Esophagus squamous epithelium (tissue), 4 donors: ENCODE measurements at regions not wholly inside any gene's neighbourhood (a gene's known extent, or its start where the extent isn't known, plus 50 kb on each side); places are given as distances from the start of the nearest gene placed in this dataset.

Experiments used
- POLR2A ChIP-seq, 4 donors: fragments of 450-650 bp; IDR thresholded peaks; one replicate each; pipeline ENCODE4 v1.6.1; 2017; ENCODE audit warnings: antibody characterized with exemption in 4 of 4, mild to moderate bottlenecking in 4 of 4, moderate library complexity in 3 of 4
- TF ChIP-seq, protein P1 (sequence below), 6 experiments: fragments of 450-650 bp in 4 of 6; fragments of 200-600 bp in 2 of 6; sonication (generic) in 2 of 6; IDR thresholded peaks; one replicate each; pipeline ENCODE4 v1.5.1; 2016 to 2019; ENCODE audit warnings: antibody characterized with exemption in 6 of 6, mild to moderate bottlenecking in 4 of 6, moderate library complexity in 4 of 6

GRCh38 chr6:101202867-101203374, 190.6 kb upstream of the GRIK2 start:
- TF ChIP-seq, protein P1, sequence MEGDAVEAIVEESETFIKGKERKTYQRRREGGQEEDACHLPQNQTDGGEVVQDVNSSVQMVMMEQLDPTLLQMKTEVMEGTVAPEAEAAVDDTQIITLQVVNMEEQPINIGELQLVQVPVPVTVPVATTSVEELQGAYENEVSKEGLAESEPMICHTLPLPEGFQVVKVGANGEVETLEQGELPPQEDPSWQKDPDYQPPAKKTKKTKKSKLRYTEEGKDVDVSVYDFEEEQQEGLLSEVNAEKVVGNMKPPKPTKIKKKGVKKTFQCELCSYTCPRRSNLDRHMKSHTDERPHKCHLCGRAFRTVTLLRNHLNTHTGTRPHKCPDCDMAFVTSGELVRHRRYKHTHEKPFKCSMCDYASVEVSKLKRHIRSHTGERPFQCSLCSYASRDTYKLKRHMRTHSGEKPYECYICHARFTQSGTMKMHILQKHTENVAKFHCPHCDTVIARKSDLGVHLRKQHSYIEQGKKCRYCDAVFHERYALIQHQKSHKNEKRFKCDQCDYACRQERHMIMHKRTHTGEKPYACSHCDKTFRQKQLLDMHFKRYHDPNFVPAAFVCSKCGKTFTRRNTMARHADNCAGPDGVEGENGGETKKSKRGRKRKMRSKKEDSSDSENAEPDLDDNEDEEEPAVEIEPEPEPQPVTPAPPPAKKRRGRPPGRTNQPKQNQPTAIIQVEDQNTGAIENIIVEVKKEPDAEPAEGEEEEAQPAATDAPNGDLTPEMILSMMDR (IDR thresholded peaks at IDR 0.05), result no peak
- no peak for TF ChIP-seq POLR2A (IDR thresholded peaks at IDR 0.05)
